ENCODE measurements at regions not wholly inside any gene's neighbourhood (a gene's known extent, or its start where the extent isn't known, plus 50 kb on each side); places are given as distances from the start of the nearest gene placed in this dataset.

GRCh38 chr16:13427943-13428342 lies 492.0 kb upstream of the ERCC4 start:
- TF ChIP-seq CTCF (IDR thresholded peaks at IDR 0.05) = no peak
- no peak for TF ChIP-seq ZFX (IDR thresholded peaks at IDR 0.05; ENCODE audit: borderline replicate concordance)

Data from 22Rv1 (cell line).